Renal cortical epithelial cell (primary cell): ENCODE measurements at regions not wholly inside any gene's neighbourhood (a gene's known extent, or its start where the extent isn't known, plus 50 kb on each side); places are given as distances from the start of the nearest gene placed in this dataset.

ENCODE experiments used
- DNase-seq: peaks from one replicate; pipeline ENCODE4 v3.0.0-alpha.2; 2011; ENCODE audit warnings: low read depth

DNA sequence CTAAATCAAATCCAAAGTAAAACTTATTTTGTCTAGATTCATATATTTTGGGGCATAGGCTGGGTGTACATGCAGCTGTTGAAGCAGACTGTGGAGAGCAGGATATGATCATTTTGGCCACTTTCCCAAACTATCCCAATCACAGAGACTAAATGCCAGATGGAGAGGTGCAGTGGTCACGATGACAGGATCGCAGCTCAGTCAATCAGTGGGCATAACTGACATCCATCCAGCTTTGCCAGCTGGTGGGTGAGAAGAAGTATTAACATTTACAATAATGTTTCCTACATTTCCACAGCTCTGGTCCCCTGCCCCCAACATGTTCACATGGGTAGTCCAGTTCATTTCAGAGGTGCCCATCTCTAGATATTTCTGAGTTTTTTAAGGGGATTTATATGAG, 255.5 kb upstream of the SESN3 start:
- no peak for DNase-seq

DNA sequence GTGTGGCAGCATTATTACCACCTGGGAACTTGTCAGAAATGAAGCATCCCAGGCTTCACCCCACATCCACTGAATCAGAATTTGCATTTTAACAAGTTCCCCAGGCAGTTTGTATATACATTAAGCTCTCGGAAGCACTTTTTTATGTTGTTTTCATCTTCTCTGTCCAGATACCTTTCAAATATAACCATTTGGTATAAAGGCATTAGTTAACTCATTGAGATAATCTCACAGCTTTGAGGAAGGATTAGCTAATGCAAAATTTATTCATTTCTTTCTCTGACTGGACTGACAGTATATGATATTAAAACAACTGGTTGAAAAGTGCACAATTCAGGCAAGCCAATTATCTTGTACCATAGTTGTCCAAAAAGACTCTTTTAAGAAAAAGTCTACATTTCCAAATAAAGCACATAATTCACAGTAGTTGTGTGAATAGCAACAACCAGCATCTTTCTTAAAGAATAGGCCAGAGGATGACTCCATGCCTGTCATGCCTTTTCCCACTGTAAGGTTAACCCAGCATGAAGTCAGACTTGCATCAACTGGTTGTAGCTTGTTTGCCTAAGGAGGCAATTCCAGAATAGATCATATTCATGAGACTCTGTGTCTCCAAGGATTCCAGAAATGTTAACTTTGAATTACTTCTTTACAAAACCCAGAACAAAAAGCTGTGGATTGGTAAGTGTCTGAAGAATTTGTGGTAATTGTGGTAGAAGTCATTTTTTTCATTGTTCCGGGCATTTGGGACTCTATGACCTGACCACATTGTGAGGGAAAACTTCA, 254.3 kb upstream of the SESN3 start:
- DNase-seq: peak; percentile 91

DNA sequence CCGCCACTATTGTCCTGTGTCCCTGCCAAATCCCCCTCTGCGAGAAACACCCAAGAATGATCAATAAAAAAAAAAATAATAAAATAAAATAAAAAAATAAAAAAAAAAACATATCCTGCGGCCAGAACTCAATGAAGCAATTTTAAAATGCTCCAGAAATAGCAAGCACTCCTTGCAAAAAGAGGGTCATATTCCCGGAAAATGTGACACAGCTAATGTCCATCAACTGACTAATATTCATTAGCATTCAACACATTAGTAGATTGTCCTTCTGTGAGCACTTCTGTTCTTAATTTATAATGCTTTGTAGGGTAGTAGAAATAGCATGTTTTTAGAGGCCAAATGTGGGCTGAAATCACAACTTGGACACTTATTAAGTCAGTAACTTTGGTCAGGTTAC, 252.3 kb upstream of the SESN3 start:
- no peak for DNase-seq

DNA sequence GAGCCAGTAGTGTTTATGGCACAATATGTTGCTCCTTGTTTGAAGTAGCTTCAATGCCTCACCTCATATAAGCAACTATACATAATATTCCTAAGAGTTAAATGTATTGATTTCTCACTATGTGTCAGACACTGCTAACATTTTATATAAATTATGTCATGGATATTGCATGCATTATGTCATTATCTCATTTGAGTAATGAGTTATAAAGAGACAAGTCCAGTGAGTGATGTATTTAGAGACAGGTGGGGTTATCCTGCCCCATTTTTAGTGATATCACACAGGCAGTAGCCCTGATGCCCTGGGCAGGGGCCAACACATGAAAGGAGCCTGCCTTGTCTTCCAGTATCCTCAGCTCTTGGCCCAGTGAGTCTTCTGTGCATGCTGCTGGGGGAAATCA, 247.0 kb upstream of the SESN3 start:
- no peak for DNase-seq

DNA sequence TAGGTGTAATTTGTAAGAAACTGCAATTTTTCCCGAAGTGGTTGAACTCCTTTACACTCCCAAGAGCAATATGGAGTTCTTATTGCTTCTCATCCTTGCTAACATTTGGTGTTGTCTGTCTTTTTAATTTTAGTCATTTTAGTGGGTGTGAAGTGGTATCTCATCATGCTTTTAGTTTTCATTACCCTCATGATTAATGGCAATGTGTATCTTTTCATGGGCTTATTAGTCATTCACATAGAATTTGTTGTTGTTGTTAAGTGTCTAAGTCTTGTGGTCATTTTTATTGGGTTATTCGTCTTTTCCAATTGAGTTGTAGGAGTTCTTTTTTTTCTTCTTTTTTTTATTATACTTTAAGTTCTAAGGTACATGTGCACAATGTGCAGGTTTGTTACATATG, 238.3 kb upstream of the SESN3 start:
- no peak for DNase-seq

DNA sequence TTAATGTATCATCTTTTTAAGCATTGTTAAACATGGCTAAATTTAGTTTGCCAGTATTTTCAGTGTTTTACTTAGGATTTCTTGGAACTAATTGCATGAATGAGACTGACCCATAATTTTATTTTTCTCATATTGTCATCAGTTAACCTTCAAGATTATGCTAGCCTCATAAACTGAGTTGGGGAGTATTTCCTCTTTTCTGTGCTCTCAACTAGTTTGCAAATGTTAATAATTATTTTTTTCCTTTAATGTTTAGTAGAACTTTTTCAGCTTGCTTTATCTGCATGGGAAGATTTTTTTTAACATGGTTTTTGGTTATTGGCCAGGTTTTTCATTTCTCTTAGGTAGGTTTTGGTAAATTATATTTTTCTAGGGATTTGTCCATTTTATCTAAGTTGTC, 235.4 kb upstream of the SESN3 start:
- DNase-seq: peak; percentile 27

DNA sequence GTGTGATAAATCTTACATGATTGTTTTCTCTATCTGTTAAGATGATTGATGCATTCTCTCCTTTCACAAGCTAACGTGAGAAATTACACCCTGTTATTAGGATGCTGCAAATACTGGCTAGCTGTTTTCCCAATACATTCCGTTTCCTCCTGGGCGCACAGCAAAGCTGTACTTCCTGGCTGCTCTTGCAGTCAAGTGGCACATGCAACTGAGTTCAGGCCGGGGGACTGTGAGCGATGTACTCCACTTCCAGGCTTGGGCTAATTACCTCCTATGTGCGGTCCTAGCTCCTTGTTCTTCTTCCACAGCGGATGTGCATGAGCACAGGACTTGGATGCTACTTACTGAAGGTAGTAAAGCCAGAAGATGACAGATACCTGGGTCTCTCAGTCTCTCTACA, 234.9 kb upstream of the SESN3 start:
- DNase-seq: peak; percentile 9

DNA sequence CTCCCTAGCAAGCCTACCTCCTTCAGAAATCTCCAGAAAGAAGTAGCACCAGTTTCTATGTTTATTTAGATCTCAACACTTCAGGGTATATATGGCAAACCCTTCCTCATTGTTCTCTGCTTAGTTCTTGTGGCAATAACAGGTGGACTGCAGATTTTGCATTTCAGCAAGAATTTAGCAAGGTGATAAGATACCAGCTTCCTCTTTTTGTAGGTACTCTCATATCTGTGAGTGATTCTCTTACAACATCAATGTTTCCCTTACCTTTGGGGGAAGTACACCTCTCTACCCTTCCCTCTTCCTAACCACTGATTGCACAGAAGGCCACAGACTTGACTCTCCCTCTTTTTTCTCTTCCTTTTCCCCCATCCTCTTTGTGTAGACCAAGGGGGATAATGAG, 230.9 kb upstream of the SESN3 start:
- no peak for DNase-seq

DNA sequence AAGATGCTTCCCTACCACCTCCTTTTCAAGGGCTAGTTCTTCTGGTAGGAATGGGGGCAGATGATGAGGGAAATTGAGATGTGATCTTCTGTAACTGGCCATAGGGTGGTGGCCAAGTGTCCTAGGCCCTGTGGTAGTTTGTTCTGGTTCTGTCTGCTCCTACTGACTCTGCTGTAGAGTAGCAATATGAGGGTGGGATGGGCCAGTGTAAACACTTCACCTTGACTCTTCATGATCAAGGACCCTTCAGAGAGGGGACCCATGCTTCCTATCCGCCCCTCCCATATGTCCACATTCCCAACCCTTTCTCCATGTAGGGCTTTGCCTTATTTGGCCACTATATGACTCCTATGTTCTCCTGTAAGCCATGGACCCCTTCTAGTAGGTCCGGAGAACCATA, 230.3 kb upstream of the SESN3 start:
- DNase-seq: no peak

DNA sequence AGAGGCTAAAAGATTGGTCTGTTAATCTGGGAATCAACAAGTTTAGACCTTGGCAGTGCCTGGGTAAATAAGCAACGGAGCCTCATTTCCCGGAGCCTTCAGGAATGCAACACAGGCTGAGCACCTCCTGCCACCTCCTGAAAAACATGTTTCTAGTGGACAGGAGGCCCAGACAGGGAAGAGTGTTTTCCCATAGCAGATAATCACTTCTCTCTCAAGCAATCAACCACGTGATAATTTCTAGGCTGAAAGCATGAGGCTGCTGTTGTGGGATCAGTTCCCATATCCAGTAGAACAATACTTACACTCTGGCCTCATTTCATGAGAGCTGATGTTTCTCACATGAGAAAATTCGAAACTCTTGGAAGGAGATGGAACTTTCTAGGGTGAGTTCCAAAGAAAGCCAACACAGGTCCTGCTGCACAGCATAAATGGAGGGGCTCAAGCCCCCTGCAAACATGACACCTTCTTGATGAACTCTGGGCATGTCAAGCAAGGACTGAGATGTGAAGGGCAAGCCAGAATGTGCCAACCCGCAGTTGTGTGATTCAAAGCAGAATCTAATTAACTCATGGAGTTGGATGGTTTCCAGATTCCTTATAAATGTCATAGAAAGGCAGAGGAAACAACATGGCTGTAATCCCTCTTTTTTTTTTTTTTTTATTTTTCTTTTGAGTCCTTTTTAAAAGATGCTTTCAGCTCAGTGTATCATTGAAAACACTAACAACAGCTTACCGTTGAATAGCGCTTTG, 228.5 kb upstream of the SESN3 start:
- peak; percentile 77 for DNase-seq

DNA sequence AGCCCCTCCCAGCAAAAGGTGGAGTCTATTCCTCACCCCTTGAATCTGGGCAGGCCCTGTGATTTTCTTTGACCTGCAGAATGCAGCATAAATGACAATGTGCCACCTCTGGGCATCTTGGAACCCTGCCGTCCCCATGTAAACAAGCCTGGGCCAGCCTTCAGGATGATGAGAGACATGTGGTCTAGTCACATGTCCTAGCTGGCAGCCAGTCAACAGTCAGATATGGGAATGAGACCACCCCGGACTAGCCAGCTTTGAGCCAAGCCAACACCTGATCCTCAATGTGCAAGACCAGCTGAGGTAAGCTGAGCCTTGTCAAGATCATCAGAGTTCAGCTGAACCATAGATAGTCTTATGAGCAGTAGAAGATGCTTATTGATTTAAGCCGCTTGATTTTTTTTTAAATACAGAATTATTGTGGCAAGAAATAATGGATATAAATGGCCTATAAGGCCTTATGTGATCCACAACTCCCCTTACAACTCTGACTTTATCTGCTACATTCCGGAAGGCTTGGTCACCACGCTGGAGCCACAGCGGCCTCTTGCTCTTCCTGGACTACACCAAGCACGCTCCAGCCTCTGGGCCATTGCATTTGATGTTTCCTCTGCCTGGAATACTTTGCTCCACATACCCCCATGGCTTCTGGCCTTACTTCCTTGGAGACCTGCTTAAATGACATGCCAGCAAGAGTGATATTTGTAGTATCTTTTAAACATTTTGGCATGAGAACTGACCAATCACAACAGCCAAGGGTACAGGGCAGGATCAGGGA, 225.9 kb upstream of the SESN3 start:
- DNase-seq: no peak

DNA sequence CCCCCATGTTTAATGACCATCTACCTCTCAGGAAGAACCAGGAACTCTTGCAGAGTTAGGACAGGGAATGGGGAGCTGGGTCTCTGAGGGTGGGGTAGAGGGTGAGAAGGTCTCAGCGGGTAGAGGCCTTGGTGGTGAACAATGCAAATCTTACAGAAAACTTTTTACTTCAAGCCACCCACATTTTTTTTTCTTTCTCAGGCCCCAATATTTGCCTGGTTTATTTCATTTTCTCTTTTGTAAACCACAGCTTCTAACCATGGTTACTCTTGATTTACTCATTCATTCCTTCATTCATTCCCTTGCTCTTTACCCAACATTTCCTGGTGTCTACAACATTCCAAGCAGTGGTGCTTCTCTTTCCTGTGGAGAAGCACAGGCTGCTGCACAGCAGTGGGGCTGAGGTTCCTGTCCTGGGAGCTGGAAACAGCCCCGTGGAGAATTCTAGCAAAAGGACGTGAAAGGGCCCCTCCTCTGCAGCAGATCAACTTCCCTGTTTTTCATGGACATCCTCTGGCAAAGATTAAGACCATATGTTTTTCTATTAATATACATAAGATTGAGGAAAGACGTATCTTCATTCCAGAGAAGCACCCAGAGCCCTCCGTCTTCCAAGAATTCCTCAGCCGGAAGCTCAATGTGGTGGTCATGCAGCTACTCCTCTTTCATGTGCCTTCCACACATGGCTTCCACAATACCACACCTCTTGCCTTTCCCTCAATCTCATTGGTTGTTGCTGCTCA, 224.4 kb upstream of the SESN3 start:
- DNase-seq: no peak

DNA sequence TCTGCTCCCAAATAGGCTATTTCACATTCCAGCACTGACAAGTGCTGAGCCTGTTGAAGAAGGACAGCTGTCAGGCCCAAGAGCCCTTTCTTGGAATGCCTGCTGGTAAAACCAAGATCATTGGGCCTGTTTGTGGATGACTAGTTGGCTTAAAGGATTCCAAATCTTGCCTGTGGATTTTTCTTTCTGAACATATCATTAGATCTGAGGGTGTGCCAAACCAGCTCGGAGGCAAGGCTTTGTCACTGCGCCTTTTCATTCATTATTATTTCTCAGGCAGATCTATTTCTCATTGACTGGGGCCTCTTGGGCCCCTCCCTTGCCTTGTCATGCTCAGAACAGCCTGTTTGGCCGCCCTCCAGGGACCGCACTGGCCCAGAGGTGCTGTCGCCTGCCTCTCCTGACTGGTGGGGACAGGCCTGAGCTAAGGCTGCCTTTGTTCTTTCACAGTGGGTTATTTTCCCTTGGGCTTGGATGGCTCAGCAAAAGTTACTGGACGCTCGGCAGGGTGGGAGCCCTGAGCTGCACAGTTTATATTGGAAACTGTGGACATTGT, 222.7 kb upstream of the SESN3 start:
- peak; percentile 36 for DNase-seq

DNA sequence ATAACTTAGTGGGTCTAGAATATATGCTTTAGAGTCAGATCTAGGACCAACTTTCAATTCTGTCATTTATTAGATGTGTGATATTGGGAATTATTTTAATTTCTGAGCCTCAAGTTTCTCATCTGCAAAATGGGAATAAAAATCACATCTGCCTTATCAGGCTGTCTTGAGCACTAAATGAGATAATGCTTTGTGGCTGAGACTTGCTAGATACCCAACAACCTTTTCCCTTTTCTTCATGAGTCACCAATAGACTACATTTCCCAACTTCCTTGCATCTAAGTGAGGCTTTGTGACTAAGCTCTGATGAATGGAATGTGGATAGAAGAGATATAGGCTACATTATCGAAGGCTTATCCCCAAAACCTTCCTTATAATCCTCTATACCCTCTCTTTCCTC, 220.7 kb upstream of the SESN3 start:
- DNase-seq: peak; percentile 71

DNA sequence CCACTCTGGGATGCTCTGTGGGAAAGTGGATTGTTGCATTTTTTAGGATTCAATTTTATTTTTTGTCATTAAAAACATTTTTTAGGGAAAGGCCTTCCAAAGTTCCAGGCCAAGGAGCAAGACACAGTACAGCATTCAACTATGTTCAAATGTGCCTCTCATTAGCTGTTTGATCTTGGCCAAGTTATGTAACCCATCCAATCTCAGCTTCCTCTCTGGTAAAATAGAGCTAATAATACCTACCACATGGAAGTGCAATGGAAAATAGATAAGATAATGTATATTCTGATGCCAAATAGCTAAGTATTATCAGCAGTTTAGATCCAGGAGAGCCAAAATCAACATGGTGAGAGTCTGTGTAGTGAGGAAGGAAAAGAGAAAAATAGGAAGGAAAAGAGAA, 220.3 kb upstream of the SESN3 start:
- no peak for DNase-seq

DNA sequence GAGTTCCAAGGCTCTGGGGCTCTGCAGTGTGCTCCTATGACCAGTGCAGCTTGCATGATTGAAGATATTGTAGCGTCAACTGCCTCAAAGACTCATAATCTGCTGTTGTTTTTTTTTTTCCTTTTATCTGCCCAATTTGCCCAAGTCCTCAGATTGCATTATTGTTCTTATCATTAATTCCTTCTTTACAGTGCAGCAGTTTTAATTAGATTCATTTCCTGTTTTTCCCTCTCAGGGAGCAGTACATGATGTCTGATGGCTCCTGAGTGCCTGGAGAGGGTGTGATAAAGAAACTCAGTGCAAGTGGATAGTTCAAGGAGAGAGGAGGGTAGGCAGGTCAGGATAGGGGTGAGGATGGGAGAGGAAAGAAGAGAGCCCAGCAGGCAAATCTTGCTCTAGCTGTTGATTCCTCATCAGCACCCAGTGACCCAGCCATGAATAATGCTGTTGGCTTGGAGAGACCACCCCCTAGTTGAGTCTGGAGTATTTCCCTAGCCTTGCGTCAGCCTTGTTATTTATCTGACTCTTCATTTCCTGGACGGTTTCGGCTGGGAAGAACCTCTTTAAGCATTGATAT, 219.6 kb upstream of the SESN3 start:
- DNase-seq: no peak

DNA sequence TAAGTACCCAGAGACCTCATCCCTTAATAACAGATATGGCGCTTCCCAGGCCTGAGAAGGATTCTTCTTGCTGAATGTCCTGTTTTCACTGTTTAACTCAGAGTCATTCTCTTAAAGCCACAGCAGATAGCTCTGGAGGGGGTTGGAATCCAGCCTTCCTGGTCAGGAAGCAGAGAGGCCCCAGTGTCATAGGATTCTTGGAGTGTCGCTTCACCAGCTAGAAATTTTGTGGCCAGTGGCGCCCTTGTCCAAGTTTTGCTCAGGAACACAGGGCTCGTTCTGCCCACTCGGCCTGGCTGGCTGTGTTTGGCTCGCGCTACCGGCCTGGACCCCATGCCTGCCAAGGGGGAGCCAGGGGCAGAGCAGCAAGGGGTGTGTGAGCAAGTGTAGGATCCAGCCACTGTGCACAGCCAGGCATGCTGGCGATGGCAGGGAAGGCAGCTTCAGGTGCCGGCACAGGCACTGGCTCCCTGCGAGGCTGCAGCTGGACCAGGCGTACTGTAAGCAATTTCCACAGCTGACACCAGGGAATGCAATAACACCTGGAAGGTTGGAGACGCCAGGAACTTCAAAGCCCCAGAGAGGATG, 214.8 kb upstream of the SESN3 start:
- no peak for DNase-seq

DNA sequence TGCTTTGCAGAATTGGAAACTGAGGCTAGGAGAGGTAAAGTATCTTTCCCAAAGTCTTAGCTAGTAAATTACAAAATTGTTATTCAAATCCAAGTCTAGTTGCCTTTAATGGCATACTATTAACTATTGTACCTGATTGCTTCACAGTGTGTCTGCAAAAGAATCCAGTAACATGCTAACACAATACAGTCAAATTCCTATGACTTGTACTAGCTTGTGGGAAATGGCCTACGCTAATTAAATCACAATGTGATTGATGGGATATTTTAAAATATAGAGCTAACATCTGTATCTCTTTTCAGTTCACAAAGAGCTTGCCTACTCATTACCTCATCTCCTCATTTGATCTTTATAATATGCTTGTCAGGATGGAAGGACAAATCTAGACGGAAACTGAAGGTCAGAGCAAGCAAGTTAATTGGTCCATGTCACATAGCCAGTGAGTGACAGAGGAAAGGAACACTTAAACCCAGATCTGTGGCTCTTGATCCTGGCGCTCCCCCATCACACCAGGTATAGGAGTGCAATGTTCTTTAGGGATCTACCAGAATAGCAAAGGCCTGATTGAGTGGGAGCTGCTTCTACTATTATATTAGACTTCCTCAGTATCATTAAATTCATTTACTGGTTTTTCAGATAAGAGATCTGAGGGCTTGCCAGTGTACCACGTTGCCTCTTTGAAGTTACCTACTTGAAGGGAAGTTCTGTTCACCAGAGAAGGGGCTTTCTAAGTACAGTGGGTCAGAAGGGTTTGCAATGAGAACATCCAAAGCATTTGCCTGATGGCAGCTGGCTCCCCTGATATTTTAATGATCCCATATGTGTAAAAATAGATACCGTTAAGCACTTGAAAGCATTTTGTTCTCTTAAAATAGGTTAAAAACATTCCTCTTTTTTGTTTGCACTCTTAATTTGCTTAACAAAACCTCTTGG, 213.6 kb upstream of the SESN3 start:
- DNase-seq: no peak

DNA sequence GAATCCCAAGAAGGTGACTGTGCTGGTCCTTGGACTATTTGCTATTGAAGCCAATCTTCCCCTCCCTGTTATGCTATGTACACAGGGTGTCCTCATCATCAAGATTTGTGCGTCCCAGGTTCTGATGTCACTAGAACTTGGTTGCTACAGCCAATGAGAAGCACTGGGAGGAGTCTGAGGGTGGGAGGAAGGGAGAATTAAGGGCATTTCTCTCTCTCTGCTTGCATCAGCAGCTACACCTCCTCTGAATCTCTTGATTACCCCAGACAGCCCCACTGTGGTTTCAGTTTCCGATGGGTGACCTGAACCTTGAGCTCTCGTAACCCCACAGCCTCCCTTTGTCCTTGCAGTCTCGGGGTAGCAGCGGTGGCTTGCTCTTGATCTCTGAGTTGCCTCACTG, 212.4 kb upstream of the SESN3 start:
- DNase-seq: no peak

DNA sequence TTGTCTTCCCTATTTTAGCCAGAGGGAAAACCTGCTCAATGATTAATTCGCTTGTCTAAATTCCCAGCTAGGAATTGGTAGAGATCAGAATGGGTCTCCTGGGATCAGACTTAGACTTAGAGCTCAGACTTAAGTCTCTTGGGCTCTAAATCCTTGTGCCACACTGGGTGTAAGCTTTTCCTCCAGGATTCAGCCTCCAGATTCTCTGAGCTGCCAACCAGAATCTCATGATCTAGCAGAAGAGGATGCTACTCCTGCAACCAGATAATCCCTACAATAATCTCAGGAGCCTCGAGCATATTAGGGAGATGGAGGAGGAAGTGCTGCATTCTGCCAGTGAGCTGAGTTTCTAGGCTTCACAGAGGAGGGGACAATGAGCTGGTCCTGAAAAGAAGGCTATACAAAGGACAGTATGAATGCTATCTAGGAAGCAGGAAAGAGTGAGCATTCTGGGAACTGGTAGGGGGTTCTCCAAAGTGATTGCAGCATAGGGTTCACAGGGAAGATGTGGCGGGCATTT, 211.6 kb upstream of the SESN3 start:
- no peak for DNase-seq
